Transverse colon (tissue), 4 donors: ENCODE measurements at regions not wholly inside any gene's neighbourhood (a gene's known extent, or its start where the extent isn't known, plus 50 kb on each side); places are given as distances from the start of the nearest gene placed in this dataset.
"Not testable (repeated sequence)": the region's sequence is repeated elsewhere in the genome, so short reads cannot be mapped to it uniquely, and the experiment has no call there.

Source experiments
- DNase-seq: peaks from one replicate; pipeline ENCODE4 v3.0.0-alpha.2; 2019
- H3K27ac ChIP-seq, 4 donors: fragments of 200-600 bp; sonication (generic); 2 replicates each; pipeline ENCODE4 v1.5.1; 2016 to 2018; ENCODE audit warnings: inconsistent platforms in 4 of 4
- H3K27me3 ChIP-seq: fragments of 200-600 bp; sonication (generic); 2 replicates; pipeline ENCODE4 v1.5.1; 2017; ENCODE audit warnings: inconsistent platforms
- H3K36me3 ChIP-seq, 4 donors: fragments of 200-600 bp; sonication (generic); 2 replicates each; pipeline ENCODE4 v1.5.1; 2017 to 2019; ENCODE audit warnings: inconsistent platforms in 4 of 4
- H3K4me1 ChIP-seq, 4 donors: fragments of 200-600 bp; sonication (generic); 2 replicates each; pipeline ENCODE4 v1.5.1; 2017 to 2020; ENCODE audit warnings: inconsistent platforms in 4 of 4
- H3K4me3 ChIP-seq, 4 donors: fragments of 200-600 bp; sonication (generic); 1 replicate in 1 of 4; 2 replicates in 3 of 4; pipeline versions ENCODE4 v1.5.1 to v1.6.1; 2017 to 2019; ENCODE audit warnings: inconsistent platforms in 4 of 4
- H3K9me3 ChIP-seq, 2 donors: fragments of 200-600 bp; sonication (generic); 2 replicates each; pipeline ENCODE4 v1.5.1; 2017 to 2019; ENCODE audit warnings: inconsistent platforms in 2 of 2
- CTCF ChIP-seq, 5 experiments: fragments of 200-600 bp in 3 of 5; fragments of 450-650 bp in 2 of 5; sonication (generic) in 3 of 5; IDR thresholded peaks; 1 replicate in 2 of 5; 2 replicates in 3 of 5; pipeline ENCODE4 v1.5.1; 2016 to 2017; ENCODE audit warnings: antibody characterized with exemption in 5 of 5, inconsistent platforms in 3 of 5, mild to moderate bottlenecking in 2 of 5, moderate library complexity in 1 of 5
- EP300 ChIP-seq: sonication (generic); formaldehyde crosslinking; IDR thresholded peaks from one replicate; pipeline ENCODE4 v1.6.1; 2017; ENCODE audit warnings: antibody characterized with exemption, low read depth
- POLR2A ChIP-seq: fragments of 450-650 bp; IDR thresholded peaks from one replicate; pipeline ENCODE4 v1.6.1; 2016; ENCODE audit warnings: antibody characterized with exemption, mild to moderate bottlenecking, moderate library complexity
- POLR2AphosphoS5 ChIP-seq, 3 donors: sonication (generic); formaldehyde crosslinking; IDR thresholded peaks; one replicate each; pipeline ENCODE4 v1.6.1; 2016; ENCODE audit warnings: antibody characterized with exemption in 3 of 3
- WGBS, 2 donors: methylation state at CpG; one replicate each; pipeline ENCODE4 v1.1.5; 2018; ENCODE audit warnings: low coverage in 1 of 2; 5-methylcytosine and 5-hydroxymethylcytosine counted together
- in situ Hi-C, 4 donors: fragments of 200-750 bp; cut with MboI; loops; one replicate each; pipeline versions ENCODE4 v1.15.0 to v1.15.1; 2017; ENCODE audit warnings: low sequenced_read_pairs in 3 of 4, low pct_ligation_motif_present in 1 of 4, low pct_unique_long_range_greater_than_20kb in 1 of 4
- intact Hi-C: fragments of 100-400 bp; cut with DNase I; formaldehyde crosslinking; loops from one replicate; pipeline ENCODE4 v1.15.1; 2023; ENCODE audit warnings: low total_unique reads

- H3K27ac ChIP-seq, result no peak overlapping the region
- TF ChIP-seq POLR2A (no peak), POLR2AphosphoS5 (IDR thresholded peaks at IDR 0.05) (no peak), CTCF (IDR thresholded peaks at IDR 0.05) (no peak), EP300 (no peak)
- H3K36me3 ChIP-seq, result no peaks in the 10 kb centered on the region
- intact Hi-C loops, result no loop called here
- in situ Hi-C loops, result no loop called here
- WGBS, 2 donors, result 90% methylated on average over 1 of the region's 1 CpG; no CpG with 5 or more reads in 1 of the 2 donors
- no peak overlapping the region for H3K4me3 ChIP-seq
- DNase-seq, result no peak
- H3K27me3 ChIP-seq, result no peaks in the 10 kb centered on the region
- no peaks in the 10 kb centered on the region for H3K4me1 ChIP-seq
- no peaks in the 10 kb centered on the region for H3K9me3 ChIP-seq
These were observed 393.8 kb downstream of the MAGEE1 start for GRCh38 chrX:76821276-76821675.

GRCh38 chrX:76827672-76828071 lies 400.2 kb downstream of the MAGEE1 start:
- in situ Hi-C loops, result no loop called here
- H3K4me3 ChIP-seq, result no peak overlapping the region
- intact Hi-C loops, result no loop called here
- 41 to 50% methylated on average over 1 of the region's 1 CpG for WGBS, 2 donors
- no peaks in the 10 kb centered on the region for H3K9me3 ChIP-seq
- TF ChIP-seq POLR2A, result no peak
- TF ChIP-seq CTCF (IDR thresholded peaks at IDR 0.05), result no peak
- no peak for TF ChIP-seq POLR2AphosphoS5 (IDR thresholded peaks at IDR 0.05)
- TF ChIP-seq EP300, result no peak
- no peak overlapping the region for H3K27ac ChIP-seq
- H3K4me1 ChIP-seq, result no peaks in the 10 kb centered on the region
- no peaks in the 10 kb centered on the region for H3K27me3 ChIP-seq
- no peaks in the 10 kb centered on the region for H3K36me3 ChIP-seq
- DNase-seq, result no peak

DNA sequence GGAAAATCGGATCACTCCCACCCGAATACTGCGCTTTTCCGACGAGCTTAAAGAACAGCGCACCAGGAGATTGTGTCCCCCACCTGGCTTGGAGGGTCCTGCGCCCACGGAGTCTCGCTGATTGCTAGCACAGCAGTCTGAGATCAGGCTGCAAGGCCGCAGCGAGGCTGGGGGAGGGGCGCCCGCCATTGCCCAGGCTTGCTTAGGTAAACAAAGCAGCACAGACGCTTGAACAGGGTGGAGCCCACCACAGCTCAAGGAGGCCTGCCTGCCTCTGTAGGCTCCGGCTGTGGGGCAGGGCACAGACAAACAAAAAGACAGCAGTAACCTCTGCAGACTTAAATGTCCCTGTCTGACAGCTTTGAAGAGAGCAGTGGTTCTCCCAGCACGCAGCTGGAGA lies 413.4 kb downstream of the MAGEE1 start:
- H3K27me3 ChIP-seq, H3K4me1 ChIP-seq, H3K4me3 ChIP-seq, DNase-seq, H3K27ac ChIP-seq, H3K9me3 ChIP-seq, H3K36me3 ChIP-seq, in situ Hi-C loops, intact Hi-C loops: not testable (repeated sequence)
- 43 to 60% methylated on average over 1 to 16 of the region's 16 CpGs for WGBS, 2 donors

GRCh38 chrX:76850851-76851250 lies 423.3 kb downstream of the MAGEE1 start:
- in situ Hi-C loops, result no loop called here
- Histone ChIP-seq H3K36me3 (no peaks in the 10 kb centered on the region), H3K27me3 (no peaks in the 10 kb centered on the region), H3K4me1 (no peaks in the 10 kb centered on the region), H3K27ac (no peak overlapping the region), H3K4me3 (no peak overlapping the region), H3K9me3 (no peaks in the 10 kb centered on the region)
- intact Hi-C loops, result no loop called here
- no peak for TF ChIP-seq POLR2A
- no peak for TF ChIP-seq POLR2AphosphoS5 (IDR thresholded peaks at IDR 0.05)
- TF ChIP-seq EP300, result no peak
- no peak for TF ChIP-seq CTCF (IDR thresholded peaks at IDR 0.05)
- no peak for DNase-seq
- 49% methylated on average over 4 of the region's 4 CpGs; no CpG with 5 or more reads in 1 of the 2 donors for WGBS, 2 donors

DNA sequence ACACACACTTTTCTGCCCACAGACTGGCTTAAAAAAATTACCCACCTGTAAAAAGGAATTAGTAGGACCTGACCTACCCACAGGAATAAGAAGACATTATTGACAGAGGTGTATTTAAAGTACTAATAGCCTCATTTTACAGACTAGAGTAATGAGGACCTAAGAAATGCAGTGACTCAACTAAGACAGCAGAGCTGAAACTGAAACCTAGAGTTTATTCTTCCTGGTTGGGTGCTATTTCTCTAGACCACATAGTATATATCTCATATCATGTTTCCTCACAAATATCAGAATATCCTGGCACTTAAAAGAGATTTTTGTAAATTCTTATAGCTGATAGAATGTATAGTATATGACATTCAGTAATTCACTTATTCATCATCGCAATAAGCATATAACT lies 435.0 kb downstream of the MAGEE1 start:
- WGBS, 2 donors, result 94 to 100% methylated on average over 1 of the region's 1 CpG
- TF ChIP-seq POLR2AphosphoS5 (IDR thresholded peaks at IDR 0.05) (no peak), POLR2A (no peak), EP300 (no peak), CTCF (IDR thresholded peaks at IDR 0.05) (no peak)
- no peak overlapping the region for H3K4me3 ChIP-seq
- in situ Hi-C loops, result no loop called here
- H3K36me3 ChIP-seq, result no peaks in the 10 kb centered on the region
- intact Hi-C loops, result loop anchor here (10.0 kb wide), 1 partner anchor 58 kb away; no protein-coding TSS in a partner anchor
- H3K27ac ChIP-seq, result no peak overlapping the region
- no peaks in the 10 kb centered on the region for H3K27me3 ChIP-seq
- no peaks in the 10 kb centered on the region for H3K4me1 ChIP-seq
- no peak for DNase-seq
- H3K9me3 ChIP-seq, result no peaks in the 10 kb centered on the region
